HT-29 (cell line): ENCODE measurements at regions not wholly inside any gene's neighbourhood (a gene's known extent, or its start where the extent isn't known, plus 50 kb on each side); places are given as distances from the start of the nearest gene placed in this dataset.

Source experiments
- DNase-seq: peaks from one replicate; pipeline ENCODE4 v3.0.0-alpha.2; 2015; ENCODE audit warnings: low spot score

DNA sequence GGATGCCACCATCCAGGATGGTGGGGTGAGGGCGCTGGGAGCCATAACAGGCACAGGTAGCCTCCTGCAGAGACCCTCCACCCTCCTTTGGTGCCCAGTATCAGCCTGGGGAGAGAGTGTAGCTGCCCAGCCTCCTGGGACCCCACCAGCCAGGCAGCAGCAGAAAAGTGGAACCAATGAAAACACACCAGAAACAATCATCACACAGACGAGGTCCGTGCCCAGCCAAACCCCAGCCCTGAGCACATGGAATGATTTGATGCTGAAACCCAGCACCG is 285.1 kb downstream of the PTPRU start:
- no peak for DNase-seq

DNA sequence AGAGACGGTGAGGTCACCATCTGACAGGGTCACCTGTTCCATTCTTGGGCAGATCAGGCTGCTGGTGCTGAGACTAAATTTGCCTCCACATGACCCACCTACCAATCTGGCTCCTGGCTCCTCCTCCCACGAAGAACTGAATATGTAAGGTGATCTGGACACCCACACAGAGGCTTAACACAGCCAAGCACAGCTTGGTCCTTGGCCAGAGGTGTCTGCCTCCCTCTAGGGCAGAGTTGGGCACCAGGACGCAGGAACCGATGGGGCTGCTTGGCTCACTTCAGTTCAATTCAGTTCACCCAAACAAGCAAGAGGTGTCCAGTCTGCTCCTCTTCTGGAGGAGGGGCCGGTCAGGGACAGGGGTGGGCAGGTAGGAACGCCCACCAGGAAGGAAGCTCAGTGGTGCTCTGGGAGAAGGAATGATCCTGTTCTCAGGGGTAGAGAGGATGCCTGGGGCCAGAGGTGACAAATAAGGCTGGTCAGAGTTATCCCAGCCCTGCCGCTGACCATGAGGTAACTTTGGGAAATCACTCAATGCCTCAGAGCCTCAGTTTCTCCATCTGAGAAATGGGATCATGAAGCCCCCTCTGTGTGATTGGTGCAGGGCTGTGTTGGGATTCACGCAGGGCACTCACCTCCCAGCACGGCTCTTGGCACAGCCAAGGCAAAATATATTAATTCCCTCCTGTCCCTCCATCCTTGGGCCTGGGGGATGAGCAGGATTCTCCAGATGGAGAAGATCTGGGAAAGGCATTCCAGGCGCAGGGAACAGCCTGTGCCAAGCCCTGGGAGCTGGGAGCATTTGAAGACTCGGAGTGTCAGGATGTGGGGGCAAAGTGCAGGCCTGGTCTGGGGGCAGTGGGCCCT is 284.5 kb downstream of the PTPRU start:
- no peak for DNase-seq

DNA sequence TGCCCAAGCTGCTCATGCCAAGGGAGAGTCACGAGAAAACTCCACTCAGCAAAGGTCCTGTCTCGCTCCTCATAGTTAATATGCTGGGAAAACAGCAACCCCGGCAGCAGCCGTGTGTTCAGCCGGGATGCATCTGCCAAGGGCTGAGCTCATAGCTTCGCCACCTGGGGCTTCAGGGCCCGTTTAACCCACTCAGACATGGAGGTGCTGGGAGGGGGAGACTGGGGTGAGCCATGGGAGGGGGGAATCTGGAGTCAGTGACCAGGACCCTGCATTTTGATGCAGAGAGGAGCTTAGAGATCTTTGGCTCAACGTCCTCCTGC is 283.4 kb downstream of the PTPRU start:
- no peak for DNase-seq

DNA sequence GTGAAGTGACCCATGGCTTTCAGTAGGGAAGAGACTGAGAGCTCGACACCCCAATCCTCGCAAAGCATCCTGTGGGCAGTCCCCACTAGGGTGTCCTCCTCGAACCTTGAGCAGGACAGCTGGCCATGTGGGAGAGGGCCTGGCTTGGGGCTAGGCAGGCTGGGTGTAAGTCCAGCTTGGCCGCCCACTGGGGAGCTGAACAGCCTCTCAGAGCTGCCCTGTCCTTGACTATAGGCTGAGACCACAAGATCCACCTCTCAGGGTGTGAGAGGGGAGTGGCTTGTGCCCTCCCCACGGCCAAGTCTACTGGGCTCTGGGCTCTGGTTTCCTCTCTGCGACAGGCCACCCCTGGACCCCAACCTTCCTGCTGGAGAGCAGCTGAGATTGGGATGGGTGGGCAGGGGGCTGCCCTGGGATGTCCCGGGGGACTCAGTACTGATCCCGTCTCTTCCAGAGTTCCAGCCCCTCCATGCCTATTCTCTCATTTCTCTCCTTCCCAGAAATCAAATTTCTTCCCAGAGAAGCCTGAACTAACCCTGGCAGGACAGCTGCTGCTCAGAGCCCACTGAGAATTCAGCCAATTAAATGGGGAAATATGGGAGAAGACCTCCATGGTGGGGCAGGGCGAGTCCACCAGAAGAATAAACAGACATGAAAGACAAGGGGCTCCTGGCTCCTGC is 282.9 kb downstream of the PTPRU start:
- no peak for DNase-seq

DNA sequence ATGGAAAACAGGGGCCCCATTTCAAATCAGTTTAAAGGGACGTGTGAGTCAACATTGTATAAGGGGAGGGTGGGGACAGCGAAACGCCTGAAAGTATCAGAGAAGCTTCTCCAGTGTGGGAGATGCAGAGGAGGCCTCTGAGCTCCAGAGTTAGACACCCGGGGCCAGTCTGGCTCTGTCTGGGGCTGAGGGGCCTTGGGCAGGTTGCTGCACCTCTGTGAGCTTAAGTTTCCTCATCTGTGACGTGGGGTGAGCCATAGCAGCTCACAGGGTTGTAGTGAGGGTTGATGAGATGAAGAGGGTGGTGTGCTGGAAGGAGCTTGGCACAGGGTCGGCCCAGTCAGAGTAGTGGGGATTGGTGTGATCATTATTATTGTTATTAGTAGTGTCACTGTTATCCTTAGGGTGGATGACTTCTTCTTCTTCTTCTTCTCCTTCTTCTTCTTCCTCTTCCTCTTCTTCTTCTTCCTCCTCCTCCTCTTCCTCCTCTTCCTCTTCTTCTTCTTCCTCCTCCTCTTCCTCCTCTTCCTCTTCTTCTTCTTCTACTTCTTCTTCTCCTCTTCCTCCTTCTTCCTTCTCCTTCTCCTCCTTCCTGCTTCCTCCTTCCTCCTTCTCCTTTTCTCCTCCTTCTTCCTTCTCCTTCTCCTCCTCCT is 282.0 kb downstream of the PTPRU start:
- DNase-seq = no peak

DNA sequence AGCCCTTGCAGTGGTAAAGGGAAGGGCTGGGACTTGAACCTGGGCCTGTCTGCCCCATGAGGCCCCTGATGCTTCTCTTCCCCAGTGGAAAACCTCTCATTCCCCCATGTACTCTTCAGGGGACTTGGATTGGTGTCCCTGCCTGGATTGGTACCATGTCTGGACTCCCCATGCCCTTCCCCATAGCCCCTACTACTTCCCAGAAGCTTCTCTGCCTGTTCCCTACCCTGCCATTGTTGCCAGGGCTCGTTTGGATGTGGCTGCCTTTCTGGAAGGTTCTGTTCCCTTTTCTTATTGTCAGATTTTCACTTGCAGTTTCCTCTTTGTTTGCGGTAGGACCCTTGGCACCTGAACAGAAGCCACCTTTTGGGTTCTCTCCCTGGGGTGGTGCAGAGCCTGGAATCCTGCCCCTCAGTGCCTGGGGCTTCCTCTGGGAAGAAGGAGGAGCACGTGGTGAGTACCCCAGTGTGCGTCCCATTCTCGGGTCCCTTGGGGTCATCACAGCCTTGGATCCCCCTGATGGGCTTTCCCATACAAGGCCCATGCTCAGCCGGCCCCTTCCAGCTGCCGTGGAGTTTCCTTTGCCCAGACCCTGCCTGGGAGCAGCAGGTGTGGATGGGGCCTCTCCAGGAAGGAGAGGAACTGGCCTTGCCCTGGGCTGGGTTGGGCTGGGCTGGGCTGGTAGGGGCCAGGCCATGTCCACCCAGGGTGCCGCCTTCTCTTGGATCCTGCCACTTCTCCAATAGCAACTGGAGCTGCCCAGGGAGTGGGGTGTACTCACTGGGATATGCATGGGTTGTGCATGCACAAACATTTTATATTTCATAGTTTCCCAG is 281.1 kb downstream of the PTPRU start:
- DNase-seq = no peak

DNA sequence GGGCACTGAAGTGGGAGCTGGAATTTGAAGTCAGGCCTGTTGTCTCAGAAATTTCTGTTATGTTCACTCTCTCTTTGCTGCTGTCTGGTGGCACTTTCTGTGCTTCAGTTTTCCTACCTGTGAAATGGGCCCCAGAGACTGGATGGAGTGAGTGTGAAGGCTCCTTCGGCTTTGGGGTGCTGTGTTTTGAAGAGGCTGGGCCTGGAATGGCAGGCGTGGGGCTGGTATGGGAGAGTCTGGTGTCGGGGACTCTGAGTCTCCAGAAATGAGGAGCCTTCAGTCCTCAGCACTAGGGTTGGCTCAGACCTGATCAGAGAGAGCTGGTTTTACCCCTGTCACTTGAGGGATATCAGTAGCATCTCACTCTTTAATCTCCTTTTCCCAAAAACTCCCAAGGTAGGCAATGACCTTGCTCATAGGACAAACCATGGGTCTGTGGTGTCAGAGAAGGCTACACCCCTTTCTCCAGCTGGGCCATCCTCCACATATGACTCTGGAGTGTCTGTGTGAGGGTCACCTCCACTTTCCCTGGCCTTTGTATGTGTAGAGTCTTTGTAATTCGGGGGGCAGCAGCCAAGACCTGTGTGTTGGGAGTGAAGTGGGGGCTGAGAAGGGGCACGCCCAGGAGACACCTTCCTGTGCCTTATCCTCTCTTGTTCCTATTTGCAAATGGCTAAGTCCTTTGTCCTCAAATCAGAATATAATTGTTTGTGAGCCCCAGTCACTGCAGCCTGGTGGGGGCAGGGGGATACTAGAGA is 279.9 kb downstream of the PTPRU start:
- DNase-seq = no peak

DNA sequence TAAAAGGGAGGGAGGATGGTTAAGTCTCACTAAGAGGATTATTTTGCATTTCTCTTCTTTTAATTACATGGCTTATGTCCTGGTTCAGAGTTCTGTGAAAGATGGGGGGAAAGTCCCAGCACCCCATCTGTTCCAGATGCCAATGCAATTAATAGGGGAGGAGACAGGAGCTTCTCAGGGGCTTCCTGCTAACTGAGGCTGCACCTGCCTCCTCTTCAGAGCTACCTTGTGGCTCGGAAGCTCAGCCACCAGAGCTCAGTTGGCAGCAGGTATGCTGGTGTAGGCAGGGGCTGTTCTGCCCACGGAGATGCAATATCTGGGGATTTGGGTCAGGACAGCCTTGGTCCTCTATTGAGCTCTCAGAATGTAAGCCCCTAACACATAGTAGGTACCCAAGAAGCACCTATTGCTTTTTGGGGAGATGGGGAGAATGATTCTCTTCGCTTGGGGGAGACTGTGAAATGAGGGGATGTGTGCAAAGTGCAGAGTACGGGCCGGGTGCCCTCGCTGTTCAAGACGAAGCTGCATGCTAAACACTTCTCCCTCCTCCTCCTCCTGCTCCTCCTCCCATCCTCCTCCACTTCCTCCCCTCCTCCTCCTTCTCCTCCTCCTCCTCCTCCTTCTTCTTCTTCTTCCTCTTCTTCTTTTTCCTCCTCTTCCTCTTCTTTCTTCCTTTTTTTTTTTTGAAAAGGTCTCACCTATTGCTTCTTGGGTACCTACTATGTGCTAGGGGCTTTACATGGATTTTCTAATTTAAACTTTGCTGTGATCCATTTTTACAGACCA is 279.0 kb downstream of the PTPRU start:
- no peak for DNase-seq

DNA sequence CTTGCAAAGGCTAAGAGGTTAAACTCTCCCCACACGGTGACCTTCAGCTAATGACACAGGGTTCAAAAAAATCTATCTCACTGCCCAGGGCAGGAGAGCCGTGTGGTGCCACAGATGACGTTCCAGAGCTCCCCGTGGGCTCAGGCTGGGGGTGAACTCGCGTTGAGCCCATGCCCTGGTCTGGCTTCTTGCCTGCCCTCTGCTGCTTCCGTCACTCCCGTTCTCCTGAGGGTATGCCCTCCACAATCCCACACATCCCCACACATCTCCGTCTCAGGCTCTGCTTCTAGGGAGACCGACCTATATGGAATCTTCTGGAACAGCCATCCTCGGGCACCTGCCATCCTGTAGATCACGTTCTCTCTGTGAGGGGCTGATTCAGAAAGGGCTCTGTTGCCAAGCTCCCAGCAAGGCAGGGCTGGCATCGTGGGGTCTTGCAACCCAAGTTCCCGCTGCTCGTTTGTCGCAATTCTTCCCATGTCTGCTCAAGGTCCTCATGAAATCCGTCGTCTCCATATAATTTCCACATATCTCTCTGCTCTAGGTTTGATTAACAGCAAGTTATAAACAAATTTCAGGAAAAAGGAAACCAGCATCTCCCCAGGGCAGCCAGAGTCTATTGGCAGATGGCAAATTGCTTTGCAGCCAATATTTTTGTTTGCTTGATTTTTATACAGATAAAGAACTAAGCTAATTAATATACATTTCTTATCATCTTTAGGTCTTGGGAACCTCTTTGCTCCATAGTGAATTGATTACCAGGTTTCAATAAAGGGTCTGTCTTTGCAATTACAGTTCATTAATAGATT is 278.2 kb downstream of the PTPRU start:
- DNase-seq = no peak

DNA sequence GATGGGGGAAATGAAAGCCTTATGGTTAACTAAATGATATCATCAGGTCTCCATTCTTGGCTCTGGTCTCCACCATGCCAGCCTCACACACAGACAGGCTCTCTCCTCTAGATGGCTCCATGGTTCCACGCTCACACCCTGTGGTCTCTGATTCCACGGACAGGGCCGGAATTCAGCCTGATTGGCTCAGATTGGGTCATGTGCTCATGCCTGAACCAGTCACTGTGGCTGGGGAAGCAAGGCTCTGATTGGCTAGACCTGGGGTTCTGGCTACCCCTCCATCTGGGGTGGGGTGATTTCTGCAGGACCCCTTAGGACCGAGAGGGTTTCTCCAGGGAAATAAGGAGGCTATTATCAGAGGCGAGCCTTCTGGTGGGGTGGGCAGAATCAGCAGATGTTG is 277.0 kb downstream of the PTPRU start:
- peak; percentile 82 for DNase-seq

DNA sequence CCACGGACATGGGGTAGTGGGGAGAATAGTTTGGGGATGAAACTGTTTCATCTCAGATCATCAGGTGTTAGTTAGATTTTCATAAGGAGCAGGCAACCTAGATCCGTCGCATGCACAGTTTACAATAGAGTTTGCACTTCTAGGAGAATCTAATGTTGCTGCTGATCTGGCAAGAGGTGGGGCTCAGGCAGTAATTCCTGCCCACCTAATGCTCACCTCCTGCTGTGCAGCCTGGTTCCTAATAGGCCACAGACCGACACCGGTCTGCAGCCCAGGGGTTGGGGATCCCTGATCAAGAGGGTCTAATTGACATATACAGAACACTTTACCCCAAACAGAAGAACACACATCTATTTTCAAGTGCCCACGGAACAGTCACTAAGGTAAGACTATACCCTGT is 275.1 kb downstream of the PTPRU start:
- DNase-seq = no peak

DNA sequence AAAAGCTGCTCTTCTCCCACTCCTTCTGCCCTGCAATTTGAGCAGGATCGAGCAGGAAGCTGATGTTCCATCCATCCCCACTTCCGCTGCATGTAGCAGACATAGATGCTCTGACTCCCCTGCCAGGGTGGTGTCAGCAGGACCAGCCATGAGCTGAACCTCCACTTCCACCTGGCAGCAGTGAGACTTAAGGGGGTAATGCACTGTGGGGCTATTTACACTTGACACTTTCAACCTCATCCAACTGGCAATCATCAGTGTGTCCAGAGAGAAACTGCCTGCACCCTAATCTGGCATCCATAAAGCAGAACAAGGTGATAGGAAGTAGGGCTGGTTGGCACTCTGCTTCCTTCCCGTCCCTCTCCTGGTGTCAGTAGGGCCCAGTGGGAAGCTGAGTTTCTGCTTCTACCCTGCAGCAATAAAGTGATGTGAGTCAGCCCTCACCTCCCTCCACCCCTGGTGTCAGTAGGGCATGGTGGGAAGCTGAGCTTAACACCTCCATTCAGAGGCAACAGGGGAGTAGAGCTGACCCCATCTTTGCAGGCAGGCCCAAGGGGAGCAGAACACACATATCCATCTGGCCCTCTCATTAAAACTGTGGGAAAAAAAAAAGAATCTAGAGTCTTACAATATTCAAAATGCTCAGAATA is 272.3 kb downstream of the PTPRU start:
- no peak for DNase-seq

DNA sequence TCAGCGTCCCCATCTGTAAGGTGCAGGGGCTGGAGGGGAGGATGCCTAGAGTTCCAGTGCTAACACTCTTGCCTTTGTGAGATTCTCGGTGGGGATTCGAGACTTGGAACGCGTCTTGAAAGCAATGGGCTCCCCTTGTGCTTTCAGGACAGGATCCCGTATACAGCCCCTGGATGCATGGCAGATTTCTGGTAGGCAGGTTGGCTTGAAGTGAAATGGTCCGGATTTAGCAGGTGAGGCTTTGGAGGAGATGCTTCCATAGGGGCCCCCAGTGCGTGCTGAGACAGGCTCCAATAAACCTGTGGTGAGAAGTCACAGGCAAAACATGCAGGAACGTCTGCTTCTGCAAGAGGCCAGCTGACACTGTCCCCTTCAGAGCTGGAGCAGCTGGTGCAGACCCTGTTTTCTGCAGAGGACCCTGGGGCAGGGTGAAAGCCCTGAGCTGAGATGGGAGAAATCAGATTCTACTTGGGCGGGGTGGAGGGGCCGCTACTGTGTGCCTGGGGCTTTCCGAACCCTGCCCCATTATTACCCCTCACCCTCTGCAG is 270.4 kb downstream of the PTPRU start:
- no peak for DNase-seq

DNA sequence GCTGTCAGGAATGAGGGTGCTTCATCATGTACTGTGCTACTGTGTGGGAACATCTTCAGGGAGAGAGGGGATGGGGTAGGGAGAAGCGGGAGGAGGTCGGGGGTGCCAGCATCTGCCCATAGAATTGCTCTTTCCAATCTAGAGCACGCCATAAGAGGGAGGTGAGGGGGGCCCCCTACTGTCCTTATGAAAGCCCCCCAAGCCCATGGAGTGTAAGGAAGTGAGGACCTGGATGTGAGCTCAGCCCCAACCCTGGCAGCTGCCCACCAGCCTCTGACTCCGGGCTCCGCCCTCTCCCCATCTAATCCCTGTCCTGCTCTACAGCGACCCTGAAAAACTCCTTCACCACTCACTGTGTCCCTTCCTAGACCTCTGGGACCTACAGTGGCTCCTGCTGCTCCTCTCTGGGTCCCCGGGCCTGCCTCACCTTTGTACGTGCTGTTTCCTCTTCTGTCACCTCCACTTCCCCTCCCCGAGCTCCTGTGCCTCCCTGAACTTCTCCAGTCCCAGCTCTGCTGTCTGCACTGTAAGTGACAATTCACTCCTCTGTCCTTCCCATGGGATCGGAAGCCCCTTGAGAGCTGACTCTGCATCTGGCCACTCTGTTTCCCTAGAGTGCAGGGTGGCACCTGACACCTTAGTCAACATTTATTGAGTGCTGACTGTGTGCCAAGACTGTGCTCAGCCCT is 269.4 kb downstream of the PTPRU start:
- DNase-seq = no peak

DNA sequence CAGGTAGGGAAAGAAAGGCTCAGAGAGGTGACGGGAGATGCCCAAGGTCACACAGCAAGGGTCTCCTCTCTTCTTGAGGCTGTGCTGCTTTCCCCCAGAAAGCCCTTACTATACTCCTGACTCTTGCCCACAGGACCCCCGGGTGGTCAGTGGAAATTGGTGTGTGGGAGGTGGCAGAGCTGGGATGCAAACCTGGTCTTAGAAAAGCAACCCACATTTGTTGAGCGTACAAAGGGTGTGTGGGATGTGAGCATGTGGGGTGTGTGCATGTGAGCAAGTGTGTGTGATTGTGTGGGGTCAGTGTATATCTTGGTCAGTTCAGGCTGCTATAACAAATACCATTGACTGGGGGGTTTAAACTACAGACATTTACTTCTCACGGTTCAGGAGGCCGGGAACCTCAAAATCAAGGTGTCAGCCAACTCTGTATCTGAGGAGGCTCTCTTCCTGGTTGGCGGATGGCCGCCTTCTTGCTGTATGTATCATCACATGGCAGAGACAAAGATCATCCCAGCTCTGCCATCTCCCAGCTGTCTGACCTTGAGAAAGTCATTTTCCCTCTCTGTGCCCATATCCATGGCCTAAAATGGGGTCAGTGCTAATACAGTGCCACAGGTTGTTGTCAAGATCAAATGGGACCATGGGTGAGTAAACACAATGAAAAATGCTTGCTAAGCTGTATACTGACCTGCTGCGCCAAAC is 268.5 kb downstream of the PTPRU start:
- no peak for DNase-seq

DNA sequence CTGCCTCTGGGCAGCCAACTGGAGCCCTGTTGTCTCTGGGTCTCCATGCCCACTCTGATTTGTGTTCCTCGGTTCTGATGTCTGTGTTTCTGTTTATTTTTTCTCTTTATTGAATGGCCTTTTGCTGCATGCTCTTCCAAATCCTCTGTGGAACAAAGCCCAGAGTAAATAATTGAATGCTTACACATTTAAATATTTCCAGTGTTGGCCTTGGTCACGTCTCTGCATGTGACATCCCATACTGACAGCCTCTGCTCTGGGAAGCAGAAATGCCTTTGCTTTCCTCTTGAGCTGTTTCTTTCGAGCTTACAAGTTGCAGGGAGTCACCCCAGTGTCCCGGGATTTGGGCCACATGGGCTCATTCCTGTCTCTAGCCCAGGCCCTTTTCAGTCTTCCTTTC is 267.9 kb downstream of the PTPRU start:
- DNase-seq = no peak

DNA sequence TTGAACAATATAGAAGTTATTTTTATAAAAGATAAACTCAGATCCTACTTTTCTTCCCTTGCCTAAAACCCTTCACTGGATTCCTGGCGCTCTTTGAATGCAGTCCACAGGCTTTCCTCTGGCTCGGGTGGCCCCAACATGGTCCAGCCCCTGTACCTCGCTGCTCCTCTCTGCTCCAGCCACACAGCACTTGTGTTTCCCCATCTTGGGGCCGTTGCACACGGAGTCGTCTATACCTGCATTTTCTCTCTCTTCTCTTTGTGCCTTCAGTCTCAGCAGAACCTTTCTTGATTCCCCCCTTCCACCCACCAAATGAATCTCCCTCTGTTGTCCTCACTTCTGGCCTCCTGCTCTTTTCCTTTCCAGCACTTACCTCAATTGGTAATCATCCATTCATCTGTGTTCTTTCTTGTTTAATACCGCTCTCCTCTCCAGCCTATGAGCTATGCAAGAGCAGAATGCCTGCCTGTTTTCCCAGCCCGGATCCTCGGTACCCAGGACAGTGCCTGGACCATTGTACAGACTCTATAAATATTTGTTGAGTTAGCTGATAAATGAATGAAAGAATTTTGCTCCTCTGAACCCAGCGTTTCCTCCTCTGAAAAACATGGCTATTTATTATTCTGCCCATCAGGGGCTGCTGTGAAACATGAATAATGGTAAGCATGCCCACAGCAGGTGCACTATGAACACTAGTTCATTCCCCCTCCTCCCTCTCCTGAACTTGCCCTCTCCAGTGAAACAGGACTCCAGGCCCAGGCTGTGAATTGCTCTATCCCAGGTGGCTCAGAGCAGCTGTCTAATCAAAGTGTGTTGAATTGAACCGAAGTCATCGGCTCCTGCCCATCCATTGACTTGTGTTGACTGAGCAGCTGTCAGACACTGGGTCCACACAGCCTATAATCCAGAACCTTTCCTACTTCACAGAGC is 266.9 kb downstream of the PTPRU start:
- DNase-seq = no peak
